Activated T-helper 2 cell treated with anti-CD3 and anti-CD28 coated beads, Interferon-gamma antibody, Interleukin-2, Interleukin-4, amounts not matched to agents 10 μg/mL and 5 μg/mL and 100 μg/mL, durations not matched to agents 14 hours and 24 hours and 36 hours (primary cell): ENCODE measurements at regions not wholly inside any gene's neighbourhood (a gene's known extent, or its start where the extent isn't known, plus 50 kb on each side); places are given as distances from the start of the nearest gene placed in this dataset.

Source experiments
- DNase-seq: peaks from one replicate; pipeline ENCODE4 v3.0.0; 2021; ENCODE audit warnings: low spot score
- H3K27ac Mint-ChIP-seq: one replicate; pipeline ENCODE4 v1.8.0; 2021; ENCODE audit warnings: mixed read lengths
- H3K27me3 Mint-ChIP-seq: one replicate; pipeline ENCODE4 v1.8.0; 2021; ENCODE audit warnings: low read depth, mixed read lengths
- H3K36me3 Mint-ChIP-seq: one replicate; pipeline ENCODE4 v1.8.0; 2021; ENCODE audit warnings: low read depth, mixed read lengths
- H3K4me1 Mint-ChIP-seq: one replicate; pipeline ENCODE4 v1.8.0; 2021; ENCODE audit warnings: low read depth, mixed read lengths
- H3K4me3 Mint-ChIP-seq: one replicate; pipeline ENCODE4 v1.8.0; 2021; ENCODE audit warnings: low read depth, mild to moderate bottlenecking, moderate library complexity, mixed read lengths
- H3K9me3 Mint-ChIP-seq: one replicate; pipeline ENCODE4 v1.8.0; 2021; ENCODE audit warnings: mixed read lengths
- intact Hi-C: fragments of 100-400 bp; cut with micrococcal nuclease; formaldehyde crosslinking; loops from one replicate; pipeline ENCODE4 v1.15.1; 2023

- Mint-ChIP-seq H3K27ac (no peak overlapping the region), H3K36me3 (no peaks in the 10 kb centered on the region), H3K4me1 (no peaks in the 10 kb centered on the region), H3K9me3 (peaks cover 24% of the 10 kb centered on the region), H3K4me3 (no peak overlapping the region), H3K27me3 (no peaks in the 10 kb centered on the region)
- DNase-seq, result no peak
- intact Hi-C loops, result no loop called here
Measured at GRCh38 chr5:166004006-166004405, 2287.4 kb upstream of the WWC1 start.

GRCh38 chr5:166013415-166013814 is 2278.0 kb upstream of the WWC1 start:
- peaks cover 24% of the 10 kb centered on the region for H3K9me3 Mint-ChIP-seq

DNA sequence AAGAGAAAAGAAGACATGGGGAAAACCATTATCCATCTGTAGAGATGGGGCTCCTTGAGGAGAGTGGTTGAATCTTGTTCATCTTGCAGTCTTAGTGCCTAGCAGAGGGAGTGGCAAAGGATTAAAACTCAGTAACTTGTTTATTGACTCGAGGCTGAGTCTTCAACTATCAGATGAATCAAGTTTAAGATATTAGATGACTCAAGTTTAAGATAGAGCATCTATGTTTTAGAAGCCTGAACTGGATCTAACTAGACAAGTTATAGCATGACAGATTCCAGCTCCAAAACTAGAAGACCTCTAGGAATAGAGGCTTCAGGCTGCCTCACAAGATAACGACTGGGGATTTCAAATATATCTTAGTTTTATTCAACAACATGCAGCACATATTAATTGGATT is 2277.2 kb upstream of the WWC1 start:
- no peaks in the 10 kb centered on the region for H3K27me3 Mint-ChIP-seq
- H3K9me3 Mint-ChIP-seq, result peaks cover 27% of the 10 kb centered on the region
- intact Hi-C loops, result no loop called here
- H3K4me3 Mint-ChIP-seq, result no peak overlapping the region
- H3K27ac Mint-ChIP-seq, result no peak overlapping the region
- DNase-seq, result no peak
- H3K4me1 Mint-ChIP-seq, result no peaks in the 10 kb centered on the region
- no peaks in the 10 kb centered on the region for H3K36me3 Mint-ChIP-seq

More at GRCh38 chr5:166013415-166013814, 2278.0 kb upstream of the WWC1 start:
- intact Hi-C loops, result no loop called here
- no peak for DNase-seq
- Mint-ChIP-seq H3K27ac (no peak overlapping the region), H3K4me3 (no peak overlapping the region), H3K4me1 (no peaks in the 10 kb centered on the region), H3K36me3 (no peaks in the 10 kb centered on the region), H3K27me3 (no peaks in the 10 kb centered on the region)

GRCh38 chr5:166018716-166019115 is 2272.7 kb upstream of the WWC1 start:
- no peak for DNase-seq
- H3K36me3 Mint-ChIP-seq, result no peaks in the 10 kb centered on the region
- peaks cover 19% of the 10 kb centered on the region for H3K9me3 Mint-ChIP-seq
- H3K4me3 Mint-ChIP-seq, result no peak overlapping the region
- H3K4me1 Mint-ChIP-seq, result no peaks in the 10 kb centered on the region
- no peaks in the 10 kb centered on the region for H3K27me3 Mint-ChIP-seq
- no peak overlapping the region for H3K27ac Mint-ChIP-seq
- intact Hi-C loops, result no loop called here

DNA sequence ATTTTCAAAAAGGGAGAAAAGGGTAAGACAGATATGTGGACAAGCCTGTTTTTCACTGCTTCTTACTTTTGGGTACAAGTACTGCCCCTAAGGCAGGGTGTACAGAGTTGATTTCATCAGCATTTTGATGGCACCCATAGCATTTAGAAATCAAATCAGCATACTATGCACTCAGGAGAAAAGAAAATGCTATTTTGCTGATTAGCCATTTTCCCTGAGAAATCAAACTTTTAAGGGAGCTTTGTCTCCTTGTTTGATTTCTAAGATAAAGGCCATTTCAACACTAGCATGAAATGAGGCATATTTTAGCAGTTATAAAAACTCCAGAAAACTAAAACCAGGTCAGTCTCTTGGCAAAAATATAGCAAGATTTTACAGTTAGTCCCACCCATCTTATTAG is 2269.4 kb upstream of the WWC1 start:
- no peaks in the 10 kb centered on the region for H3K36me3 Mint-ChIP-seq
- H3K4me1 Mint-ChIP-seq, result no peaks in the 10 kb centered on the region
- H3K4me3 Mint-ChIP-seq, result no peak overlapping the region
- no peaks in the 10 kb centered on the region for H3K27me3 Mint-ChIP-seq
- no peak for DNase-seq
- H3K9me3 Mint-ChIP-seq, result peaks cover 31% of the 10 kb centered on the region
- intact Hi-C loops, result no loop called here
- H3K27ac Mint-ChIP-seq, result no peak overlapping the region

- DNase-seq, result no peak
- Mint-ChIP-seq H3K27ac (no peak overlapping the region), H3K36me3 (no peaks in the 10 kb centered on the region), H3K9me3 (peaks cover 41% of the 10 kb centered on the region), H3K27me3 (no peaks in the 10 kb centered on the region), H3K4me1 (no peaks in the 10 kb centered on the region), H3K4me3 (no peak overlapping the region)
- intact Hi-C loops, result no loop called here
Measured at GRCh38 chr5:166024970-166025369, 2266.5 kb upstream of the WWC1 start.

- DNase-seq, result no peak
- intact Hi-C loops, result no loop called here
- Mint-ChIP-seq H3K27me3 (no peaks in the 10 kb centered on the region), H3K36me3 (no peaks in the 10 kb centered on the region), H3K4me1 (no peaks in the 10 kb centered on the region), H3K9me3 (peaks cover 50% of the 10 kb centered on the region), H3K4me3 (no peak overlapping the region), H3K27ac (no peak overlapping the region)
Measured at GRCh38 chr5:166027582-166027981, 2263.9 kb upstream of the WWC1 start.

- DNase-seq, result no peak
- peaks cover 36% of the 10 kb centered on the region for H3K9me3 Mint-ChIP-seq
- H3K27me3 Mint-ChIP-seq, result no peaks in the 10 kb centered on the region
- intact Hi-C loops, result no loop called here
- H3K27ac Mint-ChIP-seq, result no peak overlapping the region
- H3K4me3 Mint-ChIP-seq, result no peak overlapping the region
- no peaks in the 10 kb centered on the region for H3K4me1 Mint-ChIP-seq
- no peaks in the 10 kb centered on the region for H3K36me3 Mint-ChIP-seq
Measured at GRCh38 chr5:166031926-166032325, 2259.5 kb upstream of the WWC1 start.

DNA sequence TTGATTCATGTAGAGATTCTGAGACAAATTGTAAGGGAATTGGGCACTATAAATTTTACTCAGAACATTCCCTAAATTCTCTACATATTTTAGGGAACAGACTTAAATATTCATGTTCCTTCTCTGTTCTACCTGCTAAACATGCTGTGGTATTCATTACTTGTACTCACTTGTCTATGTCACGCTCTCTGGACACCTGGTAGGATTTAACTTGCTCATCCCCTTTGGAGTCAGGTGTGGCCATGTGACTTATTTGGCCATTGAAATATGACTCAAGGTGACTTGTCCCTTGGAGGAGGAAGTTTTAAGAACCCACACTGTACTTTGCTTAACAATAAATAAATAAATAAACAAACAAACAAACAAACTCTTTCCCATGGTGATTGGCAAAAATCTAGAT is 2258.8 kb upstream of the WWC1 start:
- Mint-ChIP-seq H3K4me1 (no peaks in the 10 kb centered on the region), H3K27me3 (no peaks in the 10 kb centered on the region), H3K36me3 (no peaks in the 10 kb centered on the region), H3K4me3 (no peak overlapping the region), H3K9me3 (peaks cover 36% of the 10 kb centered on the region), H3K27ac (no peak overlapping the region)
- intact Hi-C loops, result no loop called here
- no peak for DNase-seq

DNA sequence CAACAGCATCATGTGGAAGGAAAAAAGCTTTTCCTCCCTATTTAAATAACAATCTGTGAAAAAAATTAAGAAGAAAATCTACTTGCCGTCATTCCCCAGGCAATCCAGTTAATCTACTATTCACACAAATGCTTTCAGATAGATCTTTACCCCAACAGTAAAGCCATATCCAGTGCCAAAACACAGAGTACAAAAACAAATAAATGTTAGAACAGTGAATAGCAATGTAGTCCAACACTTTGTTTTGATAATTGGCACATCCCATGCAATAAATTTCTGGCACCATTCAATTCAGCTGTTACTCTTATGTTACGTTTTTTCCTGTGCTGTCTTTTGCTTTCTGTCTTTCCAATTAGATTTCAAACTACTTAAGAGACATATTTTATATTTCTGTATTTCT is 2245.5 kb upstream of the WWC1 start:
- Mint-ChIP-seq H3K4me3 (no peak overlapping the region), H3K27ac (no peak overlapping the region), H3K27me3 (no peaks in the 10 kb centered on the region), H3K36me3 (no peaks in the 10 kb centered on the region), H3K9me3 (peaks cover 40% of the 10 kb centered on the region), H3K4me1 (no peaks in the 10 kb centered on the region)
- DNase-seq, result no peak
- intact Hi-C loops, result no loop called here

DNA sequence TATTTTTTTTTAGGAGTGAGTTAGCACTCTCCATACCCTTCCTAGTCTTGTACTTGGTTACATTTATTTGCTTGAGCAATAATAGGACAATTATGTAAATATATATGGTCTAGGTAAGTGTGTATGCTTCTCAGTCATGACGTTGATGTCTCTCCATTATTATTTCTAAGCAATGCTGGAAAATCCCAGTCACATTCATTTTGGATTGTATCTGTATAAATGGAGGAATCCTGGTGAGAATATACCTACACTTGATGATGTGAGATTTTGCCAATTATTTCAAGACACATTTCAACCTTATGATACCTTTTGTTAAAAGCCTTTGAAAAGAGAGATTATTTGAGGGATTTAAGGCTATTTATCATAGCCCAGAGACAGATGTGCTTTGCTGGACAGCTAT is 2244.5 kb upstream of the WWC1 start:
- Mint-ChIP-seq H3K36me3 (no peaks in the 10 kb centered on the region), H3K27ac (no peak overlapping the region), H3K27me3 (no peaks in the 10 kb centered on the region), H3K4me3 (no peak overlapping the region), H3K4me1 (no peaks in the 10 kb centered on the region), H3K9me3 (peaks cover 38% of the 10 kb centered on the region)
- DNase-seq, result no peak
- intact Hi-C loops, result no loop called here

DNA sequence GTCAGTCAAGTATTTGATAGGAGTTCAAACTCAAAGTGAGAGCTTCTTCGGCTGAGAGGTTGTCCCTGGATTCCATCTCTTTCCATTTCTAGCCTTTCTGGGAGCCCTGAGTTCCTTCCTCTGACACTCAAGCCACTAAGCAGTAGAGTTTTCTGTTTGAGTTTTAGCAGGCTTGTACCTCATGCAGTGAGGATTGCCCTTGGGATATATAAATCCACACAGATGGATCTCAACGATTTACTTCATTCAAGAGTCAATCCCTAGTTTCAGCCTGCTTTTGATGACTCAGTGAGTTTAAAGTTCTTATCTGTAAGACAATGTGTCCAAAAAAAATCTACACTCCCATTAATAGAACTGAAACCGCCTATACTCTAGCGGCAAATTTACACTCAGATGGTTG is 2240.9 kb upstream of the WWC1 start:
- H3K27ac Mint-ChIP-seq, result no peak overlapping the region
- no peak overlapping the region for H3K4me3 Mint-ChIP-seq
- no peaks in the 10 kb centered on the region for H3K4me1 Mint-ChIP-seq
- H3K27me3 Mint-ChIP-seq, result no peaks in the 10 kb centered on the region
- intact Hi-C loops, result no loop called here
- H3K9me3 Mint-ChIP-seq, result peaks cover 40% of the 10 kb centered on the region
- DNase-seq, result no peak
- no peaks in the 10 kb centered on the region for H3K36me3 Mint-ChIP-seq

GRCh38 chr5:166058660-166059059 is 2232.8 kb upstream of the WWC1 start:
- H3K36me3 Mint-ChIP-seq, result no peaks in the 10 kb centered on the region
- peaks cover 25% of the 10 kb centered on the region for H3K9me3 Mint-ChIP-seq
- H3K4me3 Mint-ChIP-seq, result no peak overlapping the region
- DNase-seq, result no peak
- H3K27ac Mint-ChIP-seq, result no peak overlapping the region
- no peaks in the 10 kb centered on the region for H3K4me1 Mint-ChIP-seq
- intact Hi-C loops, result no loop called here
- H3K27me3 Mint-ChIP-seq, result no peaks in the 10 kb centered on the region

- H3K4me1 Mint-ChIP-seq, result no peaks in the 10 kb centered on the region
- intact Hi-C loops, result no loop called here
- H3K27ac Mint-ChIP-seq, result no peak overlapping the region
- no peak overlapping the region for H3K4me3 Mint-ChIP-seq
- H3K27me3 Mint-ChIP-seq, result no peaks in the 10 kb centered on the region
- H3K9me3 Mint-ChIP-seq, result peaks cover 18% of the 10 kb centered on the region
- H3K36me3 Mint-ChIP-seq, result no peaks in the 10 kb centered on the region
- no peak for DNase-seq
Measured at GRCh38 chr5:166062094-166062493, 2229.4 kb upstream of the WWC1 start.
